GM12878 (cell line): ENCODE measurements at regions not wholly inside any gene's neighbourhood (a gene's known extent, or its start where the extent isn't known, plus 50 kb on each side); places are given as distances from the start of the nearest gene placed in this dataset.

Experiments used
- ATAC-seq: fragments of 200-7000 bp; cut with Tn5 transposase; 3 replicates; pipeline ENCODE4 v1.9.1; 2020; ENCODE audit warnings: mild to moderate bottlenecking, moderate library complexity
- BruUV-seq: library from RNA; stranded (reverse); fragments of 400-500 nt; replicated peaks from 2 replicates; lab custom pipeline; 2021; lab: Mats Ljungman, UMichigan
- CTCF ChIA-PET: fragments of 300-600 bp; sonication (Branson Sonifier 250); formaldehyde crosslinking; extraction: SDS; loops from one replicate; lab custom pipeline; 2021; ENCODE audit warnings: inconsistent platforms; lab: Yijun Ruan, JAX
- POLR2A ChIA-PET: fragments of 350-600 bp; formaldehyde crosslinking; extraction: SDS; loops from one replicate; lab custom pipeline; 2021; ENCODE audit warnings: inconsistent platforms; lab: Charles Lee
- RAD21 ChIA-PET: fragments of 300-600 bp; sonication (Branson Sonifier 250); formaldehyde crosslinking; loops from one replicate; lab custom pipeline; 2023; ENCODE audit warnings: antibody characterized with exemption; ENCODE audit not compliant: unreplicated experiment; lab: Charles Lee
- SMC1A ChIA-PET: fragments of 300-600 bp; sonication (Branson Sonifier 250); formaldehyde crosslinking; loops from one replicate; lab custom pipeline; 2023; ENCODE audit not compliant: unreplicated experiment, uncharacterized antibody; lab: Charles Lee
- DNase-seq: peaks from one replicate; pipeline ENCODE4 v3.0.0-alpha.2; 2011; ENCODE audit warnings: low read depth, low spot score
- FAIRE-seq: peaks from 3 replicates; lab custom pipeline; 2011; peaks lifted over from hg19 to GRCh38; lab: Jason Lieb, UNC
- H2AFZ ChIP-seq: 2 replicates; pipeline ENCODE4 v1.6.0; 2011; ENCODE audit warnings: low read depth, low read length, control low read depth; ENCODE audit not compliant: control insufficient read depth
- H3K27ac ChIP-seq: 2 replicates; pipeline ENCODE4 v1.5.1; 2011; ENCODE audit warnings: control low read depth; ENCODE audit not compliant: control insufficient read depth, insufficient read depth
- H3K27me3 ChIP-seq, 2 experiments: replicated peaks in 1 of 2; 2 replicates each; pipeline versions ENCODE4 v1.6.0 to v1.6.1; 2011; ENCODE audit warnings: low read length in 1 of 2; ENCODE audit not compliant: control insufficient read depth in 2 of 2, insufficient read depth in 2 of 2
- H3K36me3 ChIP-seq, 2 experiments: 2 replicates each; pipeline ENCODE4 v1.5.1; 2011; ENCODE audit warnings: low read length in 1 of 2; ENCODE audit not compliant: control insufficient read depth in 2 of 2, insufficient read depth in 2 of 2
- H3K4me1 ChIP-seq: 2 replicates; pipeline ENCODE4 v1.6.1; 2011; ENCODE audit warnings: mild to moderate bottlenecking, low read length, moderate library complexity, mixed read lengths; ENCODE audit not compliant: control insufficient read depth, insufficient read depth
- H3K4me2 ChIP-seq: 2 replicates; pipeline ENCODE4 v1.6.0; 2011; ENCODE audit warnings: control low read depth; ENCODE audit not compliant: control insufficient read depth, insufficient read depth
- H3K4me3 ChIP-seq: fragments of 200-600 bp; sonication (generic); 2 replicates; pipeline ENCODE4 v1.5.1; 2016
- H3K79me2 ChIP-seq: 2 replicates; pipeline ENCODE4 v1.6.0; 2011; ENCODE audit warnings: low read length; ENCODE audit not compliant: control insufficient read depth, insufficient read depth
- H3K9ac ChIP-seq: 2 replicates; pipeline ENCODE4 v1.8.0; 2011; ENCODE audit warnings: low read length, control low read depth, mixed read lengths; ENCODE audit not compliant: control insufficient read depth, insufficient read depth
- H3K9me3 ChIP-seq: replicated peaks from 3 replicates; pipeline ENCODE4 v1.5.1; 2011; ENCODE audit warnings: mild to moderate bottlenecking, low read length; ENCODE audit not compliant: control insufficient read depth, insufficient read depth
- H4K20me1 ChIP-seq: 2 replicates; pipeline ENCODE4 v1.6.0; 2011; ENCODE audit not compliant: control insufficient read depth, insufficient read depth
- BMI1 ChIP-seq: fragments of 450-650 bp; IDR thresholded peaks from 2 replicates; pipeline ENCODE4 v1.6.1; 2016; ENCODE audit warnings: mild to moderate bottlenecking, moderate library complexity, borderline replicate concordance
- CHD1 ChIP-seq: IDR thresholded peaks from 2 replicates; pipeline ENCODE4 v1.6.1; 2012; ENCODE audit warnings: low read depth, low read length, improper control_type of control experiment
- CHD2 ChIP-seq: IDR thresholded peaks from 2 replicates; pipeline ENCODE4 v1.6.1; 2011; ENCODE audit warnings: low read depth, low read length, improper control_type of control experiment, borderline replicate concordance
- EED ChIP-seq: sonication (generic); IDR thresholded peaks from 2 replicates; pipeline ENCODE4 v1.6.1; 2016; ENCODE audit warnings: antibody characterized with exemption, low read depth
- EGR1 ChIP-seq, 2 experiments: IDR thresholded peaks; 1 replicate in 1 of 2; 2 replicates in 1 of 2; pipeline ENCODE4 v1.6.1; 2011 to 2012; ENCODE audit warnings: low read depth in 2 of 2, low read length in 2 of 2, borderline replicate concordance in 1 of 2, mild to moderate bottlenecking in 1 of 2, moderate library complexity in 1 of 2
- FOXK2 ChIP-seq: fragments of 450-650 bp; IDR thresholded peaks from 2 replicates; pipeline ENCODE4 v1.6.1; 2017; ENCODE audit warnings: mild to moderate bottlenecking, moderate library complexity
- HDAC6 ChIP-seq: fragments of 200-600 bp; sonication (generic); IDR thresholded peaks from one replicate; pipeline ENCODE4 v1.8.0; 2017; ENCODE audit warnings: antibody characterized with exemption; ENCODE audit not compliant: unreplicated experiment
- MYB ChIP-seq: fragments of 150-350 bp; IDR thresholded peaks from 2 replicates; pipeline ENCODE4 v1.6.1; 2014; ENCODE audit warnings: mild to moderate bottlenecking, low read depth, low read length, borderline replicate concordance
- RCOR1 ChIP-seq: conservative IDR thresholded peaks from 2 replicates; pipeline ENCODE4 v1.6.1; 2012; ENCODE audit warnings: low read depth, low read length, improper control_type of control experiment
- SMAD5 ChIP-seq: IDR thresholded peaks from 2 replicates; pipeline ENCODE4 v1.6.1; 2016; ENCODE audit warnings: antibody characterized with exemption, low read depth
- SMC3 ChIP-seq: IDR thresholded peaks from 2 replicates; pipeline ENCODE4 v1.6.1; 2011; ENCODE audit warnings: low read length, improper control_type of control experiment, borderline replicate concordance
- TCF3 ChIP-seq: IDR thresholded peaks from 2 replicates; pipeline ENCODE4 v1.6.1; 2012; ENCODE audit warnings: low read depth, mild to moderate bottlenecking, low read length, borderline replicate concordance; ENCODE audit not compliant: insufficient read depth
- WGBS: methylation state at CpG from one replicate; pipeline ENCODE4 v1.1.6; 2016; ENCODE audit warnings: low lambda C conversion rate; ENCODE audit not compliant: insufficient replicate concordance, insufficient coverage; ENCODE audit errors: missing lambda C conversion rate; 5-methylcytosine and 5-hydroxymethylcytosine counted together
- in situ Hi-C: fragments of 300-500 bp; cut with MboI; formaldehyde crosslinking; loops from 9 replicates; pipeline ENCODE4 v1.14.3; 2018; ENCODE audit warnings: mixed read lengths
- intact Hi-C: fragments of 100-400 bp; cut with micrococcal nuclease; formaldehyde crosslinking; loops from one replicate; pipeline ENCODE4 v1.14.2; 2022; ENCODE audit not compliant: unreplicated experiment
- TF ChIP-seq, protein P1 (sequence below): IDR thresholded peaks from 2 replicates; pipeline ENCODE4 v1.6.1; 2012; ENCODE audit warnings: mild to moderate bottlenecking, low read depth, low read length
- TF ChIP-seq, protein P2 (sequence below): fragments of 450-650 bp; IDR thresholded peaks from 2 replicates; pipeline ENCODE4 v1.6.1; 2014; ENCODE audit warnings: mild to moderate bottlenecking
- TF ChIP-seq, protein P3 (sequence below): IDR thresholded peaks from 2 replicates; pipeline ENCODE4 v1.6.1; 2012; ENCODE audit warnings: low read depth, low read length, improper control_type of control experiment

DNA sequence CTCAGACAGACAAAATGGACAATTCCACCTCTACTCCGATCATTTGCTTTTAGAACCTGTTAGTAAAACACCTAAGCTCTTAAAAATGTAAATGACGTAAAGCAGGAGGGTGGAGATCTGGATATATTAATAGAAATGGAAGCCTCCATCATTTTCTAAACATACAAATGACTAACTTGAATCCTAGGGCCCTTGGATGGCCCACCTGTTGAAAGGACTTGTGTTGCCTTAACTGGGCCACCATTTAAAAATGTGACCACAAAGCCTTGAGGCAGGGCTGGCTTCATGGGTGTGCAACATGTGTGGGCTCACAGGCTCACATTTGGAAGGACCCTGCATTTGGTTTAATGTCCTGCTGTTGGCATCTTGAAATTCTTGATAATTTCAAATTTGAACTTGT, 131.5 kb upstream of the PRMT8 start (continued):
- no peak for TF ChIP-seq MYB
- no peak for TF ChIP-seq HDAC6
- TF ChIP-seq SMAD5: no peak
- TF ChIP-seq, all 136 proteins: peak for 0

DNA sequence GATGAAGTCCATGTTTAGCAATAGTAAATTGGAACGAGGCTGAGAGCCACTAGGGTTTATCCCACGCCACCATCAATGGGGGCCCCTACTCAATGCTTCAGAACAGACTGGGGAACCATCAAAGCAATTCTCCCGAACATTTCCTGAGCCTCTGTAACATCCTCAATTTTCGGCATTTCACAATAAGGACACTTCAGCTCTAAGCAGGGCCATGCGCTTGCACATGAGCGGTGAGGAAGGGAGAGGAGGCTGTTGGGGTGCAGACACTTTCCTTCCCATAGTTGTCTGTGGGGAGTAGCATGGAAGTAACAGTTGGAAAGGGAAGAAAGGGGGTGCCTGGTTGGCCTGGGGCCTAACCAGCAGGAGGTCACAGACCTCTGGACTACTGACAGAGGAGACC, 129.9 kb upstream of the PRMT8 start:
- no peak for DNase-seq
- no peak for FAIRE-seq
- CTCF ChIA-PET: no interaction called here

More for the DNA sequence above, 129.9 kb upstream of the PRMT8 start:
- ChIA-PET POLR2A (no interaction called here), RAD21 (no interaction called here), SMC1A (interaction anchor here (1.1 kb wide), 1 partner anchor 1025 kb away, joined by 3 read pairs; no protein-coding TSS in a partner anchor)
- H2AFZ ChIP-seq: no peak overlapping the region
- H3K4me3 ChIP-seq: no peak overlapping the region
- 0 out of 2 replicates have a peak, but pooled peaks cover 3% of the 10 kb centered on the region for H3K4me1 ChIP-seq
- no peak overlapping the region for H3K4me2 ChIP-seq
- H3K9me3 ChIP-seq: no peaks in the 10 kb centered on the region
- TF ChIP-seq SMC3: no peak
- no peak for TF ChIP-seq BMI1
- no peak for TF ChIP-seq FOXK2
- TF ChIP-seq, protein P1, sequence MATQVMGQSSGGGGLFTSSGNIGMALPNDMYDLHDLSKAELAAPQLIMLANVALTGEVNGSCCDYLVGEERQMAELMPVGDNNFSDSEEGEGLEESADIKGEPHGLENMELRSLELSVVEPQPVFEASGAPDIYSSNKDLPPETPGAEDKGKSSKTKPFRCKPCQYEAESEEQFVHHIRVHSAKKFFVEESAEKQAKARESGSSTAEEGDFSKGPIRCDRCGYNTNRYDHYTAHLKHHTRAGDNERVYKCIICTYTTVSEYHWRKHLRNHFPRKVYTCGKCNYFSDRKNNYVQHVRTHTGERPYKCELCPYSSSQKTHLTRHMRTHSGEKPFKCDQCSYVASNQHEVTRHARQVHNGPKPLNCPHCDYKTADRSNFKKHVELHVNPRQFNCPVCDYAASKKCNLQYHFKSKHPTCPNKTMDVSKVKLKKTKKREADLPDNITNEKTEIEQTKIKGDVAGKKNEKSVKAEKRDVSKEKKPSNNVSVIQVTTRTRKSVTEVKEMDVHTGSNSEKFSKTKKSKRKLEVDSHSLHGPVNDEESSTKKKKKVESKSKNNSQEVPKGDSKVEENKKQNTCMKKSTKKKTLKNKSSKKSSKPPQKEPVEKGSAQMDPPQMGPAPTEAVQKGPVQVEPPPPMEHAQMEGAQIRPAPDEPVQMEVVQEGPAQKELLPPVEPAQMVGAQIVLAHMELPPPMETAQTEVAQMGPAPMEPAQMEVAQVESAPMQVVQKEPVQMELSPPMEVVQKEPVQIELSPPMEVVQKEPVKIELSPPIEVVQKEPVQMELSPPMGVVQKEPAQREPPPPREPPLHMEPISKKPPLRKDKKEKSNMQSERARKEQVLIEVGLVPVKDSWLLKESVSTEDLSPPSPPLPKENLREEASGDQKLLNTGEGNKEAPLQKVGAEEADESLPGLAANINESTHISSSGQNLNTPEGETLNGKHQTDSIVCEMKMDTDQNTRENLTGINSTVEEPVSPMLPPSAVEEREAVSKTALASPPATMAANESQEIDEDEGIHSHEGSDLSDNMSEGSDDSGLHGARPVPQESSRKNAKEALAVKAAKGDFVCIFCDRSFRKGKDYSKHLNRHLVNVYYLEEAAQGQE: no peak
- no peak for TF ChIP-seq EGR1 (IDR thresholded peaks at IDR 0.05; ENCODE audit: borderline replicate concordance in 1 of 2, low read depth in 2 of 2, low read length in 2 of 2)
- TF ChIP-seq, protein P2, sequence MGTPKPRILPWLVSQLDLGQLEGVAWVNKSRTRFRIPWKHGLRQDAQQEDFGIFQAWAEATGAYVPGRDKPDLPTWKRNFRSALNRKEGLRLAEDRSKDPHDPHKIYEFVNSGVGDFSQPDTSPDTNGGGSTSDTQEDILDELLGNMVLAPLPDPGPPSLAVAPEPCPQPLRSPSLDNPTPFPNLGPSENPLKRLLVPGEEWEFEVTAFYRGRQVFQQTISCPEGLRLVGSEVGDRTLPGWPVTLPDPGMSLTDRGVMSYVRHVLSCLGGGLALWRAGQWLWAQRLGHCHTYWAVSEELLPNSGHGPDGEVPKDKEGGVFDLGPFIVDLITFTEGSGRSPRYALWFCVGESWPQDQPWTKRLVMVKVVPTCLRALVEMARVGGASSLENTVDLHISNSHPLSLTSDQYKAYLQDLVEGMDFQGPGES: no peak
- no peak for TF ChIP-seq CHD1
- TF ChIP-seq, protein P3, sequence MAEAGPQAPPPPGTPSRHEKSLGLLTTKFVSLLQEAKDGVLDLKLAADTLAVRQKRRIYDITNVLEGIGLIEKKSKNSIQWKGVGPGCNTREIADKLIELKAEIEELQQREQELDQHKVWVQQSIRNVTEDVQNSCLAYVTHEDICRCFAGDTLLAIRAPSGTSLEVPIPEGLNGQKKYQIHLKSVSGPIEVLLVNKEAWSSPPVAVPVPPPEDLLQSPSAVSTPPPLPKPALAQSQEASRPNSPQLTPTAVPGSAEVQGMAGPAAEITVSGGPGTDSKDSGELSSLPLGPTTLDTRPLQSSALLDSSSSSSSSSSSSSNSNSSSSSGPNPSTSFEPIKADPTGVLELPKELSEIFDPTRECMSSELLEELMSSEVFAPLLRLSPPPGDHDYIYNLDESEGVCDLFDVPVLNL: no peak
- no peak for TF ChIP-seq CHD2
- no peak for TF ChIP-seq TCF3
- no peak for TF ChIP-seq RCOR1
- TF ChIP-seq EED: no peak
- no peaks in the 10 kb centered on the region for H3K36me3 ChIP-seq
- BruUV-seq: no TSS peak
- H4K20me1 ChIP-seq: no peaks in the 10 kb centered on the region
- H3K27me3 ChIP-seq: peaks cover 0 to 6% of the 10 kb centered on the region in 2 experiments; a peak in 2 of 4 replicates
- no peak overlapping the region for H3K27ac ChIP-seq
- intact Hi-C loops (no loop called here), in situ Hi-C loops (no loop called here)
- no peak overlapping the region for H3K9ac ChIP-seq
- WGBS: 49% methylated on average over 6 of the region's 6 CpGs
- no peak for ATAC-seq
- H3K79me2 ChIP-seq: no peaks in the 10 kb centered on the region
